HCT116 (cell line): ENCODE measurements at regions not wholly inside any gene's neighbourhood (a gene's known extent, or its start where the extent isn't known, plus 50 kb on each side); places are given as distances from the start of the nearest gene placed in this dataset.

Experiments
- ATAC-seq: fragments of 200-7000 bp; cut with Tn5 transposase; 2 replicates; pipeline ENCODE4 v1.9.1; 2020; ENCODE audit warnings: mild to moderate bottlenecking, moderate library complexity
- BruUV-seq: library from RNA; stranded (reverse); fragments of 400-500 nt; replicated peaks from 2 replicates; lab custom pipeline; 2021; lab: Mats Ljungman, UMichigan
- CTCF ChIA-PET: fragments of 300-600 bp; sonication (Branson Sonifier 250); formaldehyde crosslinking; loops from one replicate; lab custom pipeline; 2021; ENCODE audit warnings: antibody characterized with exemption; lab: Charles Lee
- POLR2A ChIA-PET: fragments of 300-600, 350-600 bp; sonication (Branson Sonifier 250); formaldehyde crosslinking; loops from one replicate; lab custom pipeline; 2021; ENCODE audit warnings: antibody characterized with exemption; lab: Charles Lee
- RAD21 ChIA-PET, 2 experiments: fragments of 300-600 bp; sonication (Branson Sonifier 250); formaldehyde crosslinking; loops; one replicate each; lab custom pipeline; 2023; ENCODE audit warnings: low total read pairs in 2 of 2; ENCODE audit not compliant: uncharacterized antibody in 2 of 2, unreplicated experiment in 2 of 2, low non-redundant PET in 1 of 2; lab: Charles Lee
- DNase-seq: peaks from one replicate; pipeline ENCODE4 v3.0.0-alpha.2; 2010; ENCODE audit warnings: low read depth, low spot score
- H2AFZ ChIP-seq: fragments of 200-600 bp; shearing (Covaris generic), sonication (generic); 2 replicates; pipeline ENCODE4 v1.6.1; 2017; ENCODE audit warnings: low read depth, mixed run types, mixed read lengths, antibody characterized with exemption, low read length; ENCODE audit not compliant: poor library complexity, severe bottlenecking
- H3K27ac ChIP-seq: 2 replicates; pipeline ENCODE4 v1.5.1; 2012; ENCODE audit warnings: low read depth, low read length
- H3K27me3 ChIP-seq: fragments of 200-600 bp; sonication (generic); 2 replicates; pipeline ENCODE4 v1.6.1; 2016; ENCODE audit warnings: mixed run types, low read length, mixed read lengths; ENCODE audit not compliant: insufficient read depth
- H3K36me3 ChIP-seq, 2 experiments: fragments of 200-500 bp in 1 of 2; fragments of 200-600 bp in 1 of 2; sonication (Bioruptor generic) in 1 of 2; sonication (generic) in 1 of 2; 2 replicates each; pipeline versions ENCODE4 v1.5.1 to v1.6.1; 2014 to 2016; ENCODE audit warnings: low read length in 2 of 2, inconsistent platforms in 1 of 2, mixed read lengths in 1 of 2, mixed run types in 1 of 2; ENCODE audit not compliant: insufficient read depth in 2 of 2, control insufficient read depth in 1 of 2
- H3K4me1 ChIP-seq, 2 experiments: fragments of 200-600 bp in 1 of 2; sonication (generic) in 1 of 2; 2 replicates each; pipeline versions ENCODE4 v1.5.1 to v1.6.1; 2012 to 2017; ENCODE audit warnings: low read length in 2 of 2, inconsistent platforms in 1 of 2, mild to moderate bottlenecking in 1 of 2, mixed read lengths in 1 of 2, mixed run types in 1 of 2, moderate library complexity in 1 of 2; ENCODE audit not compliant: insufficient read depth in 2 of 2, control insufficient read depth in 1 of 2
- H3K4me2 ChIP-seq: fragments of 200-600 bp; sonication (generic); 2 replicates; pipeline ENCODE4 v1.6.1; 2017; ENCODE audit warnings: mixed run types, low read length, mixed read lengths
- H3K4me3 ChIP-seq, 2 experiments: fragments of 200-600 bp in 1 of 2; sonication (generic) in 1 of 2; replicated peaks in 1 of 2; 2 replicates each; pipeline ENCODE4 v1.5.1; 2011 to 2016; ENCODE audit warnings: low read length in 2 of 2, control low read depth in 1 of 2, low read depth in 1 of 2, mild to moderate bottlenecking in 1 of 2, mixed read lengths in 1 of 2, mixed run types in 1 of 2
- H3K79me2 ChIP-seq: fragments of 200-600 bp; sonication (generic); 2 replicates; pipeline ENCODE4 v1.6.1; 2017; ENCODE audit warnings: mild to moderate bottlenecking, mixed run types, low read length, moderate library complexity, mixed read lengths; ENCODE audit not compliant: insufficient read depth
- H3K9ac ChIP-seq: fragments of 200-600 bp; sonication (generic); 2 replicates; pipeline ENCODE4 v1.6.1; 2016; ENCODE audit warnings: low read length, mixed read lengths
- H3K9me2 ChIP-seq: fragments of 200-600 bp; sonication (generic), shearing (Covaris generic); 2 replicates; pipeline ENCODE4 v1.6.1; 2017; ENCODE audit warnings: mixed run types, mild to moderate bottlenecking, moderate library complexity; ENCODE audit not compliant: insufficient read depth
- H3K9me3 ChIP-seq, 2 experiments: fragments of 200-500 bp in 1 of 2; fragments of 200-600 bp in 1 of 2; sonication (Bioruptor generic) in 1 of 2; sonication (generic) in 1 of 2; 2 replicates each; pipeline ENCODE4 v1.6.1; 2014 to 2017; ENCODE audit warnings: low read length in 2 of 2, mixed read lengths in 2 of 2, inconsistent platforms in 1 of 2, low read depth in 1 of 2, mild to moderate bottlenecking in 1 of 2, mixed run types in 1 of 2, moderate library complexity in 1 of 2; ENCODE audit not compliant: control insufficient read depth in 1 of 2, insufficient read depth in 1 of 2
- H4K20me1 ChIP-seq: fragments of 200-600 bp; sonication (generic), shearing (Covaris generic); 2 replicates; pipeline ENCODE4 v1.6.1; 2017; ENCODE audit warnings: mixed run types, mild to moderate bottlenecking, moderate library complexity; ENCODE audit not compliant: insufficient read depth
- CTCF ChIP-seq, 3 experiments: fragments of 200-600 bp in 1 of 3; sonication (generic) in 1 of 3; IDR thresholded peaks in 2 of 3; conservative IDR thresholded peaks in 1 of 3; 2 replicates each; pipeline ENCODE4 v1.5.1; 2012 to 2017; ENCODE audit warnings: low read depth in 2 of 3, low read length in 2 of 3, antibody characterized with exemption in 1 of 3, borderline replicate concordance in 1 of 3, control low read depth in 1 of 3, mild to moderate bottlenecking in 1 of 3, mixed read lengths in 1 of 3, mixed run types in 1 of 3, moderate library complexity in 1 of 3; ENCODE audit not compliant: insufficient read depth in 1 of 3
- EZH2 ChIP-seq: fragments of 200-600 bp; sonication (generic); IDR thresholded peaks from 2 replicates; pipeline ENCODE4 v1.6.1; 2017; ENCODE audit warnings: antibody characterized with exemption, mixed run types
- EZH2phosphoT487 ChIP-seq: fragments of 200-600 bp; IDR thresholded peaks from 2 replicates; pipeline ENCODE4 v1.6.1; 2018; ENCODE audit warnings: antibody characterized with exemption, borderline replicate concordance
- FOSL1 ChIP-seq: IDR thresholded peaks from 2 replicates; pipeline ENCODE4 v1.6.1; 2012; ENCODE audit warnings: low read depth
- MAX ChIP-seq: IDR thresholded peaks from 2 replicates; pipeline ENCODE4 v1.6.1; 2012
- POLR2A ChIP-seq: IDR thresholded peaks from 2 replicates; pipeline ENCODE4 v1.7.0; 2011; ENCODE audit warnings: borderline replicate concordance; ENCODE audit not compliant: insufficient read depth, insufficient read length; ENCODE audit errors: extremely low read depth
- RAD21 ChIP-seq: IDR thresholded peaks from 2 replicates; pipeline ENCODE4 v1.6.1; 2012; ENCODE audit warnings: low read depth, mild to moderate bottlenecking
- ZBTB33 ChIP-seq: IDR thresholded peaks from 2 replicates; pipeline ENCODE4 v1.6.1; 2011; ENCODE audit warnings: mild to moderate bottlenecking, low read length, moderate library complexity; ENCODE audit not compliant: insufficient replicate concordance; ENCODE audit errors: extremely low read depth
- intact Hi-C: fragments of 100-400 bp; cut with micrococcal nuclease; formaldehyde crosslinking; loops from 2 replicates; pipeline ENCODE4 v1.10.0; 2022

GRCh38 chr14:97013878-97014277 lies 216.7 kb downstream of the VRK1 start:
- ChIA-PET POLR2A (no interaction called here), CTCF (no interaction called here), RAD21 (no interaction called here)
- H3K27ac ChIP-seq, result no peak overlapping the region
- no peaks in the 10 kb centered on the region for H4K20me1 ChIP-seq
- H2AFZ ChIP-seq, result no peak overlapping the region
- H3K9me3 ChIP-seq, result no peaks in the 10 kb centered on the region
- no peaks in the 10 kb centered on the region for H3K36me3 ChIP-seq
- DNase-seq (no peak), ATAC-seq (no peak)
- no peaks in the 10 kb centered on the region for H3K9me2 ChIP-seq
- H3K79me2 ChIP-seq, result no peaks in the 10 kb centered on the region
- no TSS peak for BruUV-seq
- no peak overlapping the region for H3K4me3 ChIP-seq
- no peak overlapping the region for H3K4me2 ChIP-seq
- intact Hi-C loops, result no loop called here
- H3K4me1 ChIP-seq, result no peaks in the 10 kb centered on the region
- TF ChIP-seq POLR2A, result no peak
- no peak for TF ChIP-seq FOSL1
- no peak for TF ChIP-seq CTCF (IDR thresholded peaks at IDR 0.05 in 2 of 3, conservative IDR thresholded peaks at IDR 0.05 in 1 of 3; ENCODE audit: borderline replicate concordance in 1 of 3, insufficient read depth in 1 of 3, low read depth in 2 of 3, low read length in 2 of 3)
- TF ChIP-seq ZBTB33, result no peak
- TF ChIP-seq MAX, result no peak
- TF ChIP-seq RAD21, result no peak
- TF ChIP-seq EZH2, result no peak
- no peak for TF ChIP-seq EZH2phosphoT487
- H3K27me3 ChIP-seq, result no peaks in the 10 kb centered on the region
- H3K9ac ChIP-seq, result no peak overlapping the region
